GM21447 (cell line): ENCODE measurements at regions not wholly inside any gene's neighbourhood (a gene's known extent, or its start where the extent isn't known, plus 50 kb on each side); places are given as distances from the start of the nearest gene placed in this dataset.

Experiments
- ATAC-seq: cut with Tn5 transposase; IDR thresholded peaks from one replicate; pipeline ENCODE4 v1.9.1; 2021; ENCODE audit not compliant: unreplicated experiment

- ATAC-seq: no peak
Measured at GRCh38 chr3:56870436-56870835, 68.7 kb upstream of the ARHGEF3 start.

GRCh38 chr3:56869157-56869889 is 67.6 kb upstream of the ARHGEF3 start:
- no peak for ATAC-seq

GRCh38 chr3:56868706-56869105 is 67.0 kb upstream of the ARHGEF3 start:
- ATAC-seq: no peak

GRCh38 chr3:56867671-56868070 is 65.9 kb upstream of the ARHGEF3 start:
- no peak for ATAC-seq

GRCh38 chr3:56864918-56865524 is 63.3 kb upstream of the ARHGEF3 start:
- no peak for ATAC-seq

GRCh38 chr3:56864090-56864489 is 62.3 kb upstream of the ARHGEF3 start:
- ATAC-seq: peak; percentile 43

GRCh38 chr3:56862352-56863062 is 60.8 kb upstream of the ARHGEF3 start:
- no peak for ATAC-seq

- no peak for ATAC-seq
Measured at GRCh38 chr3:56861511-56861910, 59.8 kb upstream of the ARHGEF3 start.

- no peak for ATAC-seq
Measured at GRCh38 chr3:56860939-56861338, 59.2 kb upstream of the ARHGEF3 start.

- no peak for ATAC-seq
Measured at GRCh38 chr3:56860351-56860750, 58.6 kb upstream of the ARHGEF3 start.

- ATAC-seq: no peak
Measured at GRCh38 chr3:56858331-56858730, 56.6 kb upstream of the ARHGEF3 start.

- no peak for ATAC-seq
Measured at GRCh38 chr3:56857178-56857577, 55.4 kb upstream of the ARHGEF3 start.

- no peak for ATAC-seq
Measured at GRCh38 chr3:56856752-56857151, 55.0 kb upstream of the ARHGEF3 start.

- ATAC-seq: no peak
Measured at GRCh38 chr3:56855856-56856512, 54.2 kb upstream of the ARHGEF3 start.

- ATAC-seq: no peak
Measured at GRCh38 chr3:56854856-56855611, 53.3 kb upstream of the ARHGEF3 start.

- no peak for ATAC-seq
Measured at GRCh38 chr3:56851966-56852884, 50.5 kb upstream of the ARHGEF3 start.
